Fibroblast of lung (primary cell): ENCODE measurements at regions not wholly inside any gene's neighbourhood (a gene's known extent, or its start where the extent isn't known, plus 50 kb on each side); places are given as distances from the start of the nearest gene placed in this dataset.

Experiments
- DNase-seq, 2 donors: peaks; one replicate each; pipeline versions ENCODE4 v3.0.0 to v3.0.0-alpha.2; 2010; ENCODE audit warnings: low read depth in 2 of 2
- H2AFZ ChIP-seq: 2 replicates; pipeline ENCODE4 v1.5.1; 2012; ENCODE audit warnings: low read length, control low read depth, inconsistent platforms
- H3K27ac ChIP-seq: 2 replicates; pipeline ENCODE4 v1.5.1; 2011; ENCODE audit warnings: low read length, control low read depth; ENCODE audit not compliant: insufficient read depth
- H3K27me3 ChIP-seq: 2 replicates; pipeline ENCODE4 v1.5.1; 2011; ENCODE audit warnings: mild to moderate bottlenecking, low read length; ENCODE audit not compliant: control insufficient read depth, insufficient read depth
- H3K36me3 ChIP-seq: 2 replicates; pipeline ENCODE4 v1.5.1; 2011; ENCODE audit warnings: low read length; ENCODE audit not compliant: control insufficient read depth, insufficient read depth
- H3K4me1 ChIP-seq: 2 replicates; pipeline ENCODE4 v1.5.1; 2011; ENCODE audit warnings: low read length; ENCODE audit not compliant: control insufficient read depth, insufficient read depth; ENCODE audit errors: extremely low read depth
- H3K4me2 ChIP-seq: 2 replicates; pipeline ENCODE4 v1.5.1; 2011; ENCODE audit warnings: low read length, control low read depth; ENCODE audit not compliant: insufficient read depth; ENCODE audit errors: extremely low read depth
- H3K4me3 ChIP-seq, 4 experiments: fragments of 200-600 bp in 1 of 4; sonication (generic) in 1 of 4; replicated peaks in 1 of 4; 2 replicates each; pipeline ENCODE4 v1.5.1; 2011 to 2016; ENCODE audit warnings: low read length in 4 of 4, low read depth in 3 of 4, mild to moderate bottlenecking in 3 of 4, control low read depth in 2 of 4, inconsistent platforms in 1 of 4, mixed read lengths in 1 of 4; ENCODE audit not compliant: insufficient read depth in 1 of 4; ENCODE audit errors: control extremely low read depth in 1 of 4
- H3K79me2 ChIP-seq: 2 replicates; pipeline ENCODE4 v1.5.1; 2012; ENCODE audit warnings: mild to moderate bottlenecking, low read length, inconsistent platforms; ENCODE audit not compliant: control insufficient read depth, insufficient read depth
- H3K9ac ChIP-seq: 2 replicates; pipeline ENCODE4 v1.5.1; 2011; ENCODE audit warnings: mild to moderate bottlenecking, low read length, control low read depth; ENCODE audit not compliant: insufficient read depth
- H3K9me3 ChIP-seq: 2 replicates; pipeline ENCODE4 v1.5.1; 2012; ENCODE audit warnings: low read depth, low read length; ENCODE audit not compliant: control insufficient read depth, insufficient read depth
- H4K20me1 ChIP-seq: 2 replicates; pipeline ENCODE4 v1.5.1; 2011; ENCODE audit warnings: low read length; ENCODE audit not compliant: control insufficient read depth, insufficient read depth; ENCODE audit errors: extremely low read depth
- EZH2 ChIP-seq: IDR thresholded peaks from 2 replicates; pipeline ENCODE4 v1.5.1; 2012; ENCODE audit warnings: low read length, control low read depth, mild to moderate bottlenecking; ENCODE audit errors: missing control alignments
- TF ChIP-seq, protein P1 (sequence below), 2 donors: IDR thresholded peaks in 1 of 2; conservative IDR thresholded peaks in 1 of 2; 1 replicate in 1 of 2; 2 replicates in 1 of 2; pipeline ENCODE4 v1.5.1; 2011 to 2012; ENCODE audit warnings: low read length in 2 of 2, control low read depth in 1 of 2, inconsistent platforms in 1 of 2, low read depth in 1 of 2, mild to moderate bottlenecking in 1 of 2

DNA sequence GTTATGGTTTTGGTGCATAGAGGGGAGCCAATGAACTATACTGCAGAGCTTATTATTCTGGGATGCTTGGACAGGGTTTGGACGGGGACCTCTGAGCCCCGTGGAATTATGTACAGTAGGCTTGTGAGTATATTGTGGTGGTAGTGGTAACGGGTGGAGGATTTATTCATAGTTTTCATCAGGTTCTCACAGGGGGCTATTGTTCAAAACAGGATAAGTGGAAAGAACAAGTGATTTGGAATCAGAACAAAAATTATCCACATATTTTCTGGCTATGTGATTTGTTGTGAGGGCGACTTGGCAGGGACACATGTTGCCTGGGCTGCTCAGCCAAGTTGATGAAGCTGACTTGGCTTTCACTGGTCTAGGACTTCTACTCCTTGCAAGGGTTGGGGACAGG lies 64.6 kb upstream of the ELOVL5 start:
- TF ChIP-seq, protein P1, sequence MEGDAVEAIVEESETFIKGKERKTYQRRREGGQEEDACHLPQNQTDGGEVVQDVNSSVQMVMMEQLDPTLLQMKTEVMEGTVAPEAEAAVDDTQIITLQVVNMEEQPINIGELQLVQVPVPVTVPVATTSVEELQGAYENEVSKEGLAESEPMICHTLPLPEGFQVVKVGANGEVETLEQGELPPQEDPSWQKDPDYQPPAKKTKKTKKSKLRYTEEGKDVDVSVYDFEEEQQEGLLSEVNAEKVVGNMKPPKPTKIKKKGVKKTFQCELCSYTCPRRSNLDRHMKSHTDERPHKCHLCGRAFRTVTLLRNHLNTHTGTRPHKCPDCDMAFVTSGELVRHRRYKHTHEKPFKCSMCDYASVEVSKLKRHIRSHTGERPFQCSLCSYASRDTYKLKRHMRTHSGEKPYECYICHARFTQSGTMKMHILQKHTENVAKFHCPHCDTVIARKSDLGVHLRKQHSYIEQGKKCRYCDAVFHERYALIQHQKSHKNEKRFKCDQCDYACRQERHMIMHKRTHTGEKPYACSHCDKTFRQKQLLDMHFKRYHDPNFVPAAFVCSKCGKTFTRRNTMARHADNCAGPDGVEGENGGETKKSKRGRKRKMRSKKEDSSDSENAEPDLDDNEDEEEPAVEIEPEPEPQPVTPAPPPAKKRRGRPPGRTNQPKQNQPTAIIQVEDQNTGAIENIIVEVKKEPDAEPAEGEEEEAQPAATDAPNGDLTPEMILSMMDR (conservative IDR thresholded peaks at IDR 0.05 in 1 of 2, IDR thresholded peaks at IDR 0.05 in 1 of 2; ENCODE audit: low read depth in 1 of 2, low read length in 2 of 2) = no peak
- TF ChIP-seq EZH2 = no peak
- H3K4me1 ChIP-seq = no peaks in the 10 kb centered on the region
- no peaks in the 10 kb centered on the region for H3K79me2 ChIP-seq
- no peak overlapping the region for H3K4me2 ChIP-seq
- H3K36me3 ChIP-seq = no peaks in the 10 kb centered on the region
- no peak overlapping the region for H2AFZ ChIP-seq
- no peak overlapping the region for H3K9ac ChIP-seq
- H4K20me1 ChIP-seq = no peaks in the 10 kb centered on the region
- no peak overlapping the region for H3K27ac ChIP-seq
- H3K9me3 ChIP-seq = no peaks in the 10 kb centered on the region
- no peak for DNase-seq
- peaks cover 2% of the 10 kb centered on the region for H3K27me3 ChIP-seq
- no peak overlapping the region for H3K4me3 ChIP-seq

DNA sequence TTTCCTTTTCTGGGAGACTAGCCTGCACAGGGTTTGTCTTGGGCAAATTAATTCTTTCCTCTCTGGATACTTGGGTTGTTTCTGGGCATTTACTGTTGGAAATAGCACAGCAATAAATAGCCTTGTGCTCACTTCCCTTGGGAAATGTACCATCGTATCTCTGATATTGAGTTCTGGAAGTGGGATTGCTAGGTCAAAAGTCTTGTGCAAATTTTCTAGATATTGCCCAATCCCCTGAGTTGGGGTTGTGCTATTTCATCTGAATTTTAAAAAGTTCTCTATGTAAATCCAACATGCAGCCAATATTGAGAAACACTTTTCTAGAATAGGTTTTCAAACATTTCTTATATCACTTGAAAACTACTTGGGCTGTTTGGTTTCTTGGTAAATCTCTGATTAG lies 64.0 kb upstream of the ELOVL5 start:
- TF ChIP-seq, protein P1 (conservative IDR thresholded peaks at IDR 0.05 in 1 of 2, IDR thresholded peaks at IDR 0.05 in 1 of 2; ENCODE audit: low read depth in 1 of 2, low read length in 2 of 2) = no peak
- TF ChIP-seq EZH2 = no peak
- Histone ChIP-seq H3K4me1 (no peaks in the 10 kb centered on the region), H3K4me2 (no peak overlapping the region), H2AFZ (no peak overlapping the region), H3K9me3 (no peaks in the 10 kb centered on the region), H3K79me2 (no peaks in the 10 kb centered on the region), H3K9ac (no peak overlapping the region), H4K20me1 (no peaks in the 10 kb centered on the region), H3K36me3 (no peaks in the 10 kb centered on the region), H3K4me3 (no peak overlapping the region), H3K27me3 (peaks cover 2% of the 10 kb centered on the region), H3K27ac (no peak overlapping the region)
- DNase-seq = peak in 1 of 2 donors; percentile 49

DNA sequence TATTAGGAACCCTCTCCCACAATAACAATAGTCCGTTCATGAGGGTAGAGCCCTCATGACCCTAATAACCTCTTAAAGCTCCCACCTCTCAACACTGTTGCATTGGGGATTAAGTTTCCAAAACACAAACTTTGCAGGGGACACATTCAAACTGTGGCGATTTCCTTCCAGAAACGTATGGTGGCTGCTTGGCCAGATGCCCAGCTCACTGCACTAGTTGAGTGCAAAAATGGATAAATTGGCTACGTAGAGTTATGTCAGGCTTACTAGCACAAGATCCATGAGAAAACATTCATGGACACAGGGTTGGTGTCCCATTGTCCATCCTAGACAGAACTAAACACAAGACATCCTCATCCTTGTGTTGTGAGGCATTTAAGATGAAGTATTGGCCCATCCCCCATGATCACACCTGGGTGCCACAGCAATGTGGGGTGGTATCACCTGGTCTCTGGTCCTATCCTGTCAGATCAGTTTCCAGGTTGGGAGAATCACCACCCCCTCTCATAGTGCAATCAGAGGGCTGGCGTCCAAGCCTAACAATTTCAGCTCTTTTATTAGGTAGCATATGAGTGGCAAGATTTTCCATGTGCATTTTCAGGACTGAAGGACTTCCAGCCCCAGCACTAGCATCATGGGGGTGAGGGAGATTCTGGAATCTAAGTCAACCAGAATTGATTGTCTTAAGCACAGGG lies 63.4 kb upstream of the ELOVL5 start:
- Histone ChIP-seq H3K4me3 (no peak overlapping the region), H4K20me1 (no peaks in the 10 kb centered on the region), H3K27me3 (peaks cover 2% of the 10 kb centered on the region), H3K9me3 (no peaks in the 10 kb centered on the region), H3K9ac (no peak overlapping the region), H3K79me2 (no peaks in the 10 kb centered on the region), H3K4me1 (no peaks in the 10 kb centered on the region), H3K27ac (no peak overlapping the region), H3K4me2 (no peak overlapping the region), H2AFZ (no peak overlapping the region), H3K36me3 (no peaks in the 10 kb centered on the region)
- no peak for DNase-seq
- TF ChIP-seq EZH2 = no peak
- TF ChIP-seq, protein P1 (conservative IDR thresholded peaks at IDR 0.05 in 1 of 2, IDR thresholded peaks at IDR 0.05 in 1 of 2; ENCODE audit: low read depth in 1 of 2, low read length in 2 of 2) = no peak
